ENCODE measurements at regions not wholly inside any gene's neighbourhood (a gene's known extent, or its start where the extent isn't known, plus 50 kb on each side); places are given as distances from the start of the nearest gene placed in this dataset.
A peak's percentile ranks its signal among the peaks of the same experiment; 100 is the strongest.

- TF ChIP-seq PHF8 (conservative IDR thresholded peaks at IDR 0.05; ENCODE audit: low read depth, low read length) (no peak), RAD21 (IDR thresholded peaks at IDR 0.05 in 1 of 2, conservative IDR thresholded peaks at IDR 0.05 in 1 of 2; ENCODE audit: low read depth in 2 of 2, low read length in 2 of 2) (no peak), CTCF (IDR thresholded peaks at IDR 0.05; ENCODE audit: control extremely low read depth in 1 of 3, insufficient read depth in 1 of 3, low read depth in 1 of 3, low read length in 3 of 3) (no peak), YY1 (IDR thresholded peaks at IDR 0.05; ENCODE audit: low read depth, low read length) (no peak), HDAC2 (IDR thresholded peaks at IDR 0.05; ENCODE audit: borderline replicate concordance in 1 of 2, low read depth in 2 of 2, low read length in 2 of 2) (0 out of 4 replicates have a peak, but pooled peaks of 1 of the 2 experiments have one; percentile 58), GTF2F1 (IDR thresholded peaks at IDR 0.05; ENCODE audit: borderline replicate concordance, low read depth, low read length) (no peak), CEBPB (IDR thresholded peaks at IDR 0.05; ENCODE audit: low read depth, low read length) (no peak), JUN (IDR thresholded peaks at IDR 0.05; ENCODE audit: low read depth, low read length) (0 out of 2 replicates have a peak, but pooled peaks have one; percentile 8), JUND (IDR thresholded peaks at IDR 0.05; ENCODE audit: low read length) (peak; percentile 87), ASH2L (IDR thresholded peaks at IDR 0.05; ENCODE audit: low read length) (peak; percentile 47)
These were observed 57.8 kb upstream of the HRH1 start (continued) for GRCh38 chr3:11096266-11097139.
